GM21723 (cell line): ENCODE measurements at regions not wholly inside any gene's neighbourhood (a gene's known extent, or its start where the extent isn't known, plus 50 kb on each side); places are given as distances from the start of the nearest gene placed in this dataset.
"Not testable (repeated sequence)": the region's sequence is repeated elsewhere in the genome, so short reads cannot be mapped to it uniquely, and the experiment has no call there.

Experiments
- ATAC-seq: cut with Tn5 transposase; IDR thresholded peaks from one replicate; pipeline ENCODE4 v1.9.1; 2021; ENCODE audit warnings: mild to moderate bottlenecking, moderate library complexity; ENCODE audit not compliant: unreplicated experiment

DNA sequence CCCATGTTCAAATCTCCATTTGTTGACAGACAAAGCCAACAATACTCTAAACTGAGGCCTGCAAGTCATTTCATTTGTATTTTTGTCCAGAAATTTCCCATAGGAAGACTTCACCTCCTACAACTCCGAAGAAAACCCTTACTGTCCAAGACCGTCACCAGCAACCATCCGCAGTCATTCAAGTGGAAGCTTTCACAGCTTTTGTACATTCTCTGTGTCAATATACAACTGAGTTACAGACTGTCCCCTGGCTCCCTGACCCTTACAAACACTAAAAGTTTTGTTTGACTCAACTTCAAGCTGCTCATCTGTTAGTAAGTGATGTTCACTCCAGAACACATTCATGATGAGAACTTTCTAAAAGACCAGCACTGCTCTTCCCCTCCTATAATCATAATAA is 210.1 kb downstream of the DEPDC1B start:
- ATAC-seq = no peak

DNA sequence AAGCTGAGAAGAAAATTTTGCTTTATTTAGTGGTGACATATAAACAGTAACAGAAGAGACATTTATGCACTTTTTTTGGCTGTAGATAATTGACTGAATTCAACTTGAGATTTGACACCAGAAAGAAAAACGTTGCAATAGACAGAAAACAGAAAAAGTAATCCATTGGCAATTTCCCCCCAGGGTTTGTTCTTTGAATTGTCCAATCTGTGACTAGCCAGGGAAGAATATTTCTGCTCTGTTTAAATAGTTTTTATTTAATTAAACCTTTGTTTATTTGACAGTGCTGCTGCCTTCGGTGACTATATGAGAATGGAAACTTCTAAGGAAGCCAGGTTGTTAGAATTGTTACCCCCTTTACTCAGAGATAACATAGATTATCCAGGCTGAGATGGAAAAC is 210.6 kb downstream of the DEPDC1B start:
- no peak for ATAC-seq

DNA sequence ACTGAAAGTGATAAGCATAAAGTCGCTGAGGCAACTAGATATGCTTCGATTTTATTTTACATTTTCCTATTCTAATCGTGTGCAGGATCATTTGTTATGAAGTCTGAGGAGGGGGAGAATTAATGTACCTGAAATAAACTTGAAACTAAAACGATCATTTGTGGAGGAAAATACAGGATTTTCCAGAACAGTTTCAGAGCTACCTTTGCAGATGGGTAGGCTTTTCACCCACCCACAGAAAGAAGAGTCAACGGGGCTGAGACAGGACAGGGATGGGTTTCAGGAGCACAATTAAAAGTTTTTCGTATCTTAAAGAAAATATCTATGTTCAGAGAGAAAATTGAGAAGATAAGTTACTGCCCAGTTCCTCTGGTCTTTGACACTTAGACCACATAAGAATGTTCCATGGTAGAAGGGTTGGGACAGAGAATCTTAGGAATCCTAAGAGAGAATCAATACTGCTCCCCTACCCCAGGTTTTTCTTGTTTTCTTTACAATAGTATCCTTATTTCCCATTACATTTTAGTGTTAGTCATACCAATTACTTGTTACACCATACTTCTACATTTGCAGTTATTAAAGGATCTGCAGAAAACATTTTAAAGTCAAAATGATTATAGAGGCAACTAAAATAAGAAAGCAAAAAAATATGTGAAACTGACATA is 211.4 kb downstream of the DEPDC1B start:
- no peak for ATAC-seq

DNA sequence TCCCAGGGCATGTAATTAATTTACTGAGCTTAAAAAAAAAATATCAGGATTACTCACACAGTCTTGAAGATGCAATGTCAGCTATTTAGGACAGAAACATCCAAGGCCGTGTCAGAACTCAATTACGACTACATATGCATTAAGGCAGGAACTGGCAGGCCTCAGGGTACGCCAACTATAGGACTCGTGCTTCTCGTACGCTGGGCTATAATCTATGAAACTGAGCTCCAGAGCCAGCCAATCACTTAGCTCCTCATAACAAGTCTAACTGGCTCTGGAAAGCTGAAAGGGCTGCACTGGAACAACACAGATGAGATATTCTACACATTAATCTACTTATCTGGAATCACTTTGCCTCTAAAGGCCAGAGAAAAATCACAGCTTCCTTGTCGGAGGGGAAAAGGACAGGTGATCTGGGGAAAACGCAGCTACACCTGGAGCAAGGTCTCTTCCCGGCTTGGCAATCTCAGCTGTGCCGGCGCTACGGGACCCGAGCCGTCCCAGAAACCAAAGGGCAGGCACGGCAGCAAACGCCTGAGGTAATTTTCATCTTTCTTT is 212.0 kb downstream of the DEPDC1B start:
- ATAC-seq = no peak

DNA sequence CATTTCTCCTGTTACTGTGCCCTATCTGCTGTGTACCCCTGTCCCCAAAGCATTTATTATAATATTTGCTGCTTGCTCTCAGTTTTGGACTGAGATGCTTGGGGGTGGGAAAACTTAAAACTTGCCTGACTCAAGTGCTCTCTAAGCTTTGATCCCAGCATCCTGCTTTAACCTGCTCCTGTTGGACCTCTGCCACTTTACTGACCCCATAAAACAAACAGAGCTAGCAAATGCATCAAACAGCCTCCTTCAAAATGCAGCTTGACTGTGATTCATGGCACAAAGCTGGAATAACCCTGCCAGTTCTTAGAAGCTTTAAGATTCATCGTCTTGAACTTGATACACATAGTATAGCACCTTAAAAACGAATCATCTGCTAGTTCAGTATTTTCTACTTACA is 212.5 kb downstream of the DEPDC1B start:
- ATAC-seq = no peak

DNA sequence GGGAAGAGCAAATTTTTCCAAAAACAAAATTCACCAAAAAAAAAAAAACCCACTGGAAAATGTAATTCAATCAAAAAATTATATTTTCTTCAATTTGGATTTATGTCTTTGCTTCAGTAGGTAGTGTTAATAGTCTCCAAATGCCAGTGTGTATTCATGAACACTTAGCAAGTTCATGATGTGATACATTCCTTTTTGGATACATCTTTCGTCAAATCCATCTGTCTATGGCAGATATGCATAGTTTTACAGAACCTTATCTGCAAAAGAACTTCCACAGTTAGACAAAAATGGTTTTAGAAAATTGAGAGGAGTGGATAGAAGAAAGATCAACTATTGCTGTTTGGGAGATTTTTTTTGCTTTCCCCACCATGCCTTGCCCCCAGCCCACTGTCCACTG is 214.6 kb downstream of the DEPDC1B start:
- ATAC-seq = no peak

DNA sequence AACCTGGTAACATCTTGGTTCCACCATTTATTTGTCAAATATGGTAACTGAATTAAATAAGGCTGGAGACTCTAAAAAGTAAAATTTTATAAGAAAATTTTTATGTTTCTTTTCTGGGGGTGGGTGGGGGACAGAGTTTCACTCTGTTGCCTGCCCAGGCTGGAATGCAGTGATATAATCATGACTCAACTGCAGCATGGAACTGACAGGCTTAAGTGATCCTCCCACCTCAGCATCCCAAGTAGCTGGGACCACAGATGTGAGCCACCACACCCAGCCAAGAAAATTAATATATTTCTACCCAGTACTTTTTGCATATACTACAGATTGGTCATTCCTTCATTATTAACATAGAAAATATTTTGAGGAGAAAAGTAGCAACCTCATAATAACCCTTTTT is 216.9 kb downstream of the DEPDC1B start:
- no peak for ATAC-seq

DNA sequence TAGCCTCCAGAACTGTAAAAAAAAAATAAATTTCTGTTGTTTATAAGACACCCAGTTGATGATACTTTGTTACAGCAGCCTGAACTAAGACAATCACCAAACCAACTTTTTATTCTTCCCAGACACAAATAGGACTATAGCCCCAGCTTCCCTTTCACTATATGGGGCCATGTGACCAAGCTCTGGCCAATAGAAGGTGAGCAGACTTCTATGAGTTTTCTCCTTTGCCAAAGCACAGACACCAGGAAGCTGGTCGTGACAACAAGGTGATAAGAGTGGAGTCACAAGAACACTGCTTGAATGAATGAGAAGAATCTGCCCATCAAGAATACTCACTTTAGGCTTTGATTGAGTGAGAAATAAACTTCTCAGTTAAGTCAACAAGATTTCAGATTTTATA is 217.7 kb downstream of the DEPDC1B start:
- no peak for ATAC-seq

DNA sequence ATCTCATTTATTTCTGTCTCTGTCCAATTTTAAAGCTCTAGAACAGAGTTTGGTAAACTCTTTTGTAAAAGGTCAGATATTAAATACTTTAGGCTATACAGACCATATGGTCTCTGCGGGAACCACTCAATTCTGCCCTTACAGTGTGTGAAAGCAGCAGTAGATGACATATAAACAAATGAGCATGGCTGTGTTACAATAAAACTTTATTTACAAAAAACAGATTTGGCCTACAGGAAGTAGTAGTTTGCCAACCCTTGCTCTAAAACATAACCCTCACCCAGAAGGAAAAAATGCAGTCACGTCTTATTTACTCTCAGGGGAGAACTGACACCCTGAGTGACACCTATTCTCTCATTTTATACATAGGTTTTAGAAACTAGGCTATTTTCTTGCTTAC is 220.4 kb downstream of the DEPDC1B start:
- ATAC-seq = no peak

DNA sequence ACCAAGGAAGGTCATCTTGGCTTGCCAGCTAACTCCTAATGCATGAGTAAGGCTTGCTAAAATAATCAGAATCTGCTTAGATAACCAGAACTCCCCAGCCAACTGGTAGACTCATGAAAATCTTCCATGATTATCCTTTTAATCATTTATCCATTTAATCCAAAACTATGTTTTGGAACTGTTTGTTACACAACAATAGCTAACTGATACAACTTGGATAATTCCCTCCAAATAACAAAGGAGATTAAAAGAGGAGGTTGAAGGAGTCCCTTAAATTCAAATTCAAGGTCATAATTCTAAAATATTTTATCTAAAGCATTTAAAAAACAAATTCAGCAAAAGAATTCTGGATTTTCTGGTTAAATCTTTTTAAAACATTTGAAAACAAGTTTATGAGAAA is 222.1 kb downstream of the DEPDC1B start:
- no peak for ATAC-seq

DNA sequence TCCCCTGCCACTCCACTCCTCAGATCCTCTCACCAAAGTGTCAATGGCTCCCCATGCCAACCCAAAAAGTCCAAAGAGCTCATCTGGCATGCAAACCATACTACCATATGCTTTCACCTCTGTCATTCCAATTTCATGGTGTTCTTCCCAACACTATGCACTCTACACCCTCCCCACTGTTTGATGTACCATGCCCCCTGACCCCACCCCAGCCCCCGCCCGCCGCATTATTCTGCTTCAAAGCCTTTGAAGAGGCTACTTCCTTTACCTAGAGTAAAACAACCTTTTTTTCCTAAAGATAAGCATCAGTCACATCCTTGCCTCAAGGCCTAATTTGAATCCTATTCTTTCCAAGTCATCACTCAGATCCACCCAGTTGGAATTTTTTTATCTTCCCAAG is 226.3 kb downstream of the DEPDC1B start:
- no peak for ATAC-seq

DNA sequence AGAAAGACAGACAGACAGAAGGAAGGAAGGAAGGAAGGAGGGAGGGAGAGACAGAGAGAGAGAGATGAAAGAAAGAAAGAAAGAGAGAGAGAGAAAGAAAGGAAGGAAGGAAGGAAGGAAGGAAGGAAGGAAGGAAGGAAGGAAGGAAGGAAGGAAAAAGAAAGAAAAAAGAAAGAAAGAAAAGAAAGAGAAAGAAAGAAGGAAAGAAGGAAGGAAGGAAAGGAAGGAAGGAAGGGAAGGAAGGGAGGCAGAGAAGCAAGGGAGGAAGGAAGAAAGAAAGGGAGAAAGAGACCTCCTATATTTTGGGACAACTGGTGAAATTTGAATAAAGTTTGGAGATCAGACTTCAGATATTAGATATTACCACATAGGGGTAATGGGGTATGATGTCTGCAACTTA is 226.9 kb downstream of the DEPDC1B start:
- ATAC-seq = not testable (repeated sequence)

DNA sequence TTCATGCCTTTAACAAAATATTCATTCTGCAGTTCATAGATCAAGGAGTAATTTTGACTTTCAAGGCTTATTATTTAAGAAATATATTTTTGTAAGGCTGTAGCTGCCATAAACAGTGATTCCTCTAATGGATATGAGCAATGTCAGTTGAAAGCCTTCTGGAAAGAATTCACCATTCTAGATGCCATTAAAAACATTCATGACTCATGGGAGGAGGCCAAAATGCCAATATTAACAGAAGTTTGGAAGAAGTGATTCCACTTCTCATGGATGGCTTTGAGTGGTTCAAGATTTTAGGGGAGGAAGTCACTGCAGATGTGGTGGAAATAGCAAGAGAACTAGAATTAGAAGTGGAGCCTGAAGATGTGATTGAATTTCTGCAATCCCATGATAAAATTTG is 229.1 kb downstream of the DEPDC1B start:
- no peak for ATAC-seq

DNA sequence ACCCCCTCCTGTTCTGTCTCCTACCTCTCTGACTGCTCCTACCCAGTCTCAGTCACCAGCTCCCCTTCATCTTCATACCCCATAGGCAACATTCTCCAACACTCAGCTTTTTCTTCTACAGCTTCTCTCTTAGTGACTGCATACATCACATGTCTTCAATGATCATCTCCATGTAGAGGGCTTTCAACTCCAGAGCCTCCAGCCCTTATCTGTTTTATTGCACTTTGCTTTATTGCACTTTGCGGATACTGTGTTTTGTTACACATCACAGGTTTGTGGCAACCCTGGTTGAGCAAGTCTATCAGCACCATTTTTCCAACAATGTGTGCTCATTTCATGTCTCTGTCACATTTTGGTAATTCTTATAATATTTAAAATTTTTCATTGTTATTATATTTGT is 230.7 kb downstream of the DEPDC1B start:
- ATAC-seq = no peak

DNA sequence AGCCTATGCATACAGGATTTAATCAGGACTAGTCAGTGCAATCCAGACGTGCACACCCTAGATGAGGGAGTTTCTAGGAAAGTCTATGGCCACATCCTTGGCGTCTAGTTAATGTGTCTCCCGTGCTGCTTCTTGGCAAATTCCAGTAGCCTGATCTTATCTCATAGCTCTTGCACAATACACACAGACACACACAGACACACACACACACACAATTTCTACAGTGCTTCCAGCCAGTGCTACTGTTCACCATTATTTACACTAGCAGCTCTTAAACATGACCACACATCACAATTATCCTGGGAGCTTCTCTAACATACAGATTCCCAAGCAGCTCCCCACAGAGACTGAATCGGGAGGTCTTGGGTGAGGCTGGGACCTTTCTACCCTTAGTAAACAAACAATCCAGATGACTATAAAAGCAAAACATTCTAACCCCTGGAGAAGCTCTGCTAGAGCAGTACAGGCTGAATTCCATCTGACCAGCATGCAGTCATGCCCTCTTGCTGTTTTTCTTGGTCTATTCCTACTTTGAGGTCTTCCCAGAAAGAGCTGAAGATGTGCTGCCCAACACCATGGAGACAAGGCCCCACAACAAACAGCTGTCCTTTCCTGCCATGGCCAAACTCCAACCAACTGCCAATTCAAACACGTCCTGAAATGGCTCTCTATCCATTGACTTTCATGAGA is 236.6 kb downstream of the DEPDC1B start:
- no peak for ATAC-seq

DNA sequence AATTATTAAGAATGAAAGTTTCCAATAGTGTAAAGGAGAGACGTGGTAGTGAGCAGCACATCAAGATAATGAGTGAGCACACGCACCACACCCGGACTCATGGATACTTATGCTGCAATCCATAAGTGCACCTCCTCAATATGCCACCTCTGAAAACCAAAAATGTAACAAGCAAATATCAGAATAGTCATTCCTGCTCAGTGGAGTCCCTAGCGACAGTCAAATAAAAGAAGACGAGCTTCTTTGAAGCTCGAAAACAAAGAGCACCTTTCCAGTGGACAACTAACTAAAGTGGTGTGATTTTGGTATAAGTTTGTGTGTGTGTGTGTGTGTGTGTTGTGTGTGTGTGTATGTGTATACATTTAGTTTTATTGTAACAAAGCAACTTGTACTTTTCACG is 241.3 kb downstream of the DEPDC1B start:
- ATAC-seq = no peak

DNA sequence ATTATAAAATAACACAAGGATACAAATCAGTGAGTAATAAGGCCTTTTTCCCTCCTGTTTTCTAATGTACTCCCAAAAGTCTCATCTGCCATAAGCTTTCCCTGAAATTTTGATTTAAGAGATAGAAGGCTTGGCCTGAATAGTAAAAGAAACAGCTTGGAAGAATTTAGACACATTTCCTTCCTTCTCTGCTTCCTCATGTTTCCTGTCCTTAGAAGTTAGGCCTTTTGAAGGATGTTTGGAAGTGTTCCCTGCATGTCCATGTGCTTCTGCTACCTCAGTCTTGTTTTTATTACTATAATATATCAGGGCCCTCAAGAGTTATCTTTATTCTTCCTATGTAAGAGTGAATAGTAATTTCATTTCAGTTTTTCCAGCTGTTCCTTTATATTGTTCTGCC is 242.7 kb downstream of the DEPDC1B start:
- ATAC-seq = no peak

DNA sequence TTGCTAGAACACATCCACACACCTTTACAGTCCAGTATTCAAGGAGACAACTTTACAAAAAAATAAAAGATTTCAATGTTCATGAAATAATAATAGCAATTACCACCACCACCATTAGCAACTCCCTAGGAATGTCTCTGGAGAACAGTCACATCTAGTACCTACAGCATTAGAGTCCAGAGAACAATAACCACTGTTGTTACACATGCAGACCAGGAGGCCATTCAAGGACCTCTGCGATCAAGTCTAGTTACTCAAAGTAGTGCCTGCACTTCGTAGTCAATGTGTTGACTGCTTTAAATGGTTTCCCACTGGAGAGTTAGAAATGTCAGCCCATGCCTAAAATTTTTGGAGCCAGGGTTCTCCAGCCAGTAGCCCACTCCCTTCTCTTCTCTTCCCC is 244.4 kb downstream of the DEPDC1B start:
- no peak for ATAC-seq

DNA sequence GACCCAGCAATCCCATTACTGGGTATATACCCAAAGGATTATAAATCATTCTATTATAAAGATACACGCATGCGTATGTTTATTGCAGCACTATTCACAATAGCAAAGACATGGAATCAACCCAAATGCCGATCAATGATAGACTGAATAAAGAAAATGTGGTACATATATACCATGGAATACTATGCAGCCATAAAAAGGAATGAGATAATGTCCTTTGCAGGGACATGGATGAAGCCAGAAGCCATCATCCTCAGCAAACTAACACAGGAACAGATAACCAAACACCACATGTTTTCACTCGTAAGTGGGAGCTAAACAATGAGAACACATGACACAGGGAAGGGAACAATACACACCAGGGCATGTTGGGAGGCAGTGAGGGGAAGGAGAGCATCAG is 245.7 kb downstream of the DEPDC1B start:
- ATAC-seq = not testable (repeated sequence)

DNA sequence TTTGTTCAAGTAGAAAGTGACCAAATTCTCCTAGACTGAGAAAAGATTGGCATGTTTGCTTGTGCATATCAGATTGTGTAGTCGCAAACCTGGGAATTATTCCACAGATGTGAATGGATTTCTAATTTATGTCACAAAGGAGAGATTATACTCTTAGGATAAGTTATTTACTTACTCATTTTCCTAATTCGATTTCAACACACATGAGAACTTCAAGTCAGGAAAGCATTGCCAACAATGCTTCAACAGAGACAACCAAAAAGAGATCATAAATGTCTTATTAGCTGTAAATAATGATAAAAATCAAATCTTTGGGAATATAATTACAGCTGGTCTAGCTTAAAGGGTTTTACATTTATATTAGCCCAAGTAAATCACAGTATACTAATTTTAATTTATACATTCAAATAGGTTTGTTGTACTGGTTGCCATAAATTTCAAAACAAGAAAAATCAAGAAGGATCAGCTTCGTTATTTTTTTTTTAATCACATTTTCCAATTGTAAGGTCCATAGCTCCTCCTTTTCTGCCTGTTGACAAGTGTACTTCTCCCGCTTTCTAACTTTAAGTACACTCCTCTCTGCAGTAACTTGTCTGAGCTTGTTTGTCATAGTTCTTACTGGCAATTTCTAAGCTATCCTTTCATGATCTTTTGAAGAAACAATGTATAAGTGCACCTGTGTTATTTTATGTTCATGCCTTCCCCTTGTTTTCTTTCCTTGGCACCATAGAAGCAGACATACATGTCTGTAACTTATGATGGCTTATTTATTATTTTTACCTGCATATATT is 246.6 kb downstream of the DEPDC1B start:
- ATAC-seq = no peak

DNA sequence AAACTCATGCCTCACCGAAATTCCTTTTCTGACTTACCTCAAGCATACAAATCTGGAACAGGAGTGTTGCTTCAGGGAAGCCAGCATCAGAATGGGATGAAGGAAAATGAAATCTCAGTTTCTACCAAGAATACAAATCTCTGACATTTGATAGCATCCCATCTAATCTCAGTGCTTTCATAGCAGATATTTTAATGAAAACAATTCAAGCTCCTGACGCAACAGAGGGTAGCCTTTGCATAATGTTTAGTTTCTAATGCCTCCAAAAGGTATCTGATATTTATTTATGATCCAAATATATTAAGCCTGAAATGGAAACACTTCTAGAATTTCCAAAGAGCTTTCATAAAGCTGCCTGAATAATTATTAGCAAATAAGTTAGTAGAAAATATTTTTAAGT is 251.4 kb downstream of the DEPDC1B start:
- no peak for ATAC-seq

DNA sequence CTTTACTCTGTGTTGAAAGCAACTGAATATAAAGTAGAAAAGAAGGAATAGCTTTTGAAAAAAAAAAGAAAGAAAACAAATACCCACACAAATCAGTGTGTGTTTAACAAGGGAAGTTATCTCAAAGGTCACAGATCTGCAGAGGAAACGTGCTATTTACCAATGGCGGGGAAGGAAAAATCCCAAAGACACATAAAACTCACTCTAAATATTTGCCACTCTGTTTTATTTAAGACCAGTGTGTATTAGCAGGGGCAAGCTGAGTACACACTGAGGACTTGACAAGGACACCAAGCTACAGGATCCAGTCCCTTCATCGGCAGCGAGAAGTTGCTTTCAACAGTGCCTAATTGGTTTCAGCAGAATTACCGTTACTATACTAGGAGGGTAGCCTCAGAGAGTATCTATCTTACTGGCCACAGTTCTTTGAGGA is 252.5 kb downstream of the DEPDC1B start:
- ATAC-seq = no peak
